ENCODE measurements at regions not wholly inside any gene's neighbourhood (a gene's known extent, or its start where the extent isn't known, plus 50 kb on each side); places are given as distances from the start of the nearest gene placed in this dataset.

- Histone ChIP-seq H2BK120ac (replicated peaks; ENCODE audit: low read depth, low read length) (no peak overlapping the region), H3K23me2 (ENCODE audit: low read depth, low read length) (no peaks in the 10 kb centered on the region), H2AFZ (ENCODE audit: low read length) (no peak overlapping the region), H3K14ac (ENCODE audit: insufficient read length) (no peak overlapping the region), H4K5ac (ENCODE audit: insufficient read length, low read depth, low read length) (no peak overlapping the region), H3K79me2 (ENCODE audit: control insufficient read depth in 1 of 2, insufficient read depth in 2 of 2, low read length in 2 of 2) (no peaks in the 10 kb centered on the region), H3K4me3 (ENCODE audit: extremely low read depth in 1 of 4, insufficient read depth in 2 of 4, low read depth in 3 of 4, low read length in 4 of 4) (no peak overlapping the region), H3K56ac (replicated peaks; ENCODE audit: insufficient read length, low read depth, low read length) (no peak overlapping the region), H3K4me1 (replicated peaks in 1 of 4; ENCODE audit: control insufficient read depth in 3 of 4, insufficient read depth in 4 of 4, low read length in 3 of 4) (peaks cover 0 to 4% (median 3%) of the 10 kb centered on the region in 4 experiments; a peak in 3 of 7 replicates), H3K23ac (ENCODE audit: insufficient read length) (no peak overlapping the region), H3K9ac (replicated peaks in 1 of 4; ENCODE audit: extremely low read depth in 1 of 4, low read depth in 3 of 4, low read length in 3 of 4) (no peak overlapping the region), H2BK20ac (ENCODE audit: low read length) (no peak overlapping the region), H3K18ac (ENCODE audit: extremely low read depth, low read length) (no peak overlapping the region), H3K36me3 (ENCODE audit: control insufficient read depth in 2 of 4, insufficient read depth in 4 of 4, low read length in 3 of 4) (no peaks in the 10 kb centered on the region), H3K4me2 (ENCODE audit: insufficient read depth in 1 of 2, low read depth in 2 of 2, low read length in 2 of 2) (no peak overlapping the region), H3K79me1 (ENCODE audit: low read depth, low read length) (no peaks in the 10 kb centered on the region), H2BK5ac (ENCODE audit: low read depth, low read length) (no peak overlapping the region), H2AK5ac (ENCODE audit: low read depth, low read length) (no peak overlapping the region), H2BK15ac (ENCODE audit: low read length) (no peak overlapping the region), H3K27ac (ENCODE audit: low read depth, low read length) (no peak overlapping the region), H3K4ac (replicated peaks; ENCODE audit: insufficient read length, low read depth, low read length) (no peak overlapping the region), H4K91ac (replicated peaks; ENCODE audit: insufficient read length, low read length) (no peak overlapping the region), H3K9me3 (ENCODE audit: insufficient read depth in 2 of 2, low read depth in 1 of 2, low read length in 1 of 2) (no peaks in the 10 kb centered on the region), H4K20me1 (replicated peaks in 1 of 2; ENCODE audit: control insufficient read depth in 1 of 2, insufficient read depth in 2 of 2, low read length in 2 of 2) (no peaks in the 10 kb centered on the region), H2BK12ac (ENCODE audit: low read depth, low read length) (no peak overlapping the region), H4K8ac (ENCODE audit: extremely low read depth, insufficient read depth, low read length) (no peak overlapping the region), H3K27me3 (replicated peaks in 1 of 4; ENCODE audit: control insufficient read depth in 3 of 4, extremely low read depth in 1 of 4, insufficient read depth in 3 of 4, low read length in 3 of 4) (no peaks in the 10 kb centered on the region)
- WGBS, 2 experiments (ENCODE audit: extremely low coverage in 1 of 2, insufficient coverage in 1 of 2, insufficient read length in 1 of 2, insufficient replicate concordance in 2 of 2, low coverage in 1 of 2, low lambda C conversion rate in 2 of 2, missing lambda C conversion rate in 1 of 2): 93% methylated on average over 5 of the region's 5 CpGs; no CpG with 5 or more reads in 1 of the 2 experiments
- ChIA-PET CTCF (ENCODE audit: partially characterized antibody) (no interaction called here), POLR2A (ENCODE audit: partially characterized antibody) (no interaction called here)
- TF ChIP-seq MAFK (IDR thresholded peaks at IDR 0.05; ENCODE audit: low read depth, low read length): no peak
- FAIRE-seq: no peak
- no peak for DNase-seq (ENCODE audit: low read depth in 1 of 2, low spot score in 2 of 2)
Observed at GRCh38 chr12:46558677-46559076, 186.1 kb upstream of the SLC38A2 start.
